ACHN (cell line): ENCODE measurements at regions not wholly inside any gene's neighbourhood (a gene's known extent, or its start where the extent isn't known, plus 50 kb on each side); places are given as distances from the start of the nearest gene placed in this dataset.

Experiments
- DNase-seq: peaks from one replicate; pipeline ENCODE4 v3.0.0-alpha.2; 2015
- in situ Hi-C: cut with HindIII; loops from 2 replicates; pipeline ENCODE4 v1.10.0; 2017; ENCODE audit warnings: low sequenced_read_pairs, low pct_ligation_motif_present, low pct_unique_long_range_greater_than_20kb

DNA sequence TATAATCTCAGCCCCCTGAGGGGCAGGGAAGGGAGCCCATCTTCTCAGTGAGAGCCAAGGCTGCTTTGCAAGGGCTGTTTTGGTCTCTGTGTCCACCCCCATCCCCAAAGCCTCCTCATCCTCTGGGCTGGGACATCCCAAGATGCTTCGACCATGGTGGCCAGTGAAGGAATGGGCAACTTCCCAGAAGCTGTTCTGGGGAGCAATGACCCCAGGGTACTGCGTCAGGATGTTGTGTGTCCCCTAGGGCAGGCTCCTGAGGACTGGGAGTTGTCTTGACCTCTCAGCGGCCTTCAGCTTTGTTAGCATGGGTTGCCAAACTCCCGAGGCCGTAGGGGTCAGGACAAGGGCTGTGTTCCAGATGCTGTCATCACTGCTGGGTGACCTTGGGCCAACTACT, 238.4 kb upstream of the POU3F1 start:
- DNase-seq, result no peak
- in situ Hi-C loops, result no loop called here

DNA sequence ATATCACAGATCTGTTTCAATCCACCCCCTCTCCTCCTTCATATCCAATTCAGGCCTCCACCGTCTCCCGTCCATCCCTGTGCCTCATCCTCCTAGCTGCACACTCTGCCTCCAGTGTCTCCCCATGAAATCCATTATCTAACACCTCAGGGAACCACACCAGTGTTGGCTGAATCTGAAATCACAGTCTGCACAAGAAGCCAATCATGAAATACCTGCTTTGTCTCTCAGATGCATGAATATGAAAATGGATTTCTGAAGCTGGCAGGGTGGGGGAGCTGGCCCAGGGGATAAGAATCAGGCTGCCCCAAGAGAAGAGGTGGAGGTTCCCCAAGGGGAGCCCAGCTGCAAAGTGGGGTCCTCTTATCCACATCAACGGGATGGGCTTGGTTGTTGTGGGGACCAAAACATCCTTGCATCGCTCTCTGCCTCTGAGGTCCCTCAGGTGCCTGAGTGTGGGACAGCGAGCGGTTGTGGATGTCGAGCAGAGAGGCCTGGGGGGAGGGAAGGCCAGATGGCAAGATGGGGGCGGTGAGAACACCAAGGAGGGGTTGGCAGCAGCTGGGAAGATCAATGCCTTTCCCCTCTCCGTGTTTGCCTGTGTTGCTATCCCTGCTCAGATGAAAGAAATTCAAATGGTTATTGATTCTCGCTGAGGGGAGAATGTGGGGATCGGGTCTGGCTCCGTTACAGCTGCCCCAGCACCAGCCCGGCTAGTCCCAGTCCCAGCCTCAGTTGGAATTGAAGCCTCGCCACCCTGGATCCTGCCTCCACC, 237.3 kb upstream of the POU3F1 start:
- DNase-seq, result no peak
- in situ Hi-C loops, result no loop called here

DNA sequence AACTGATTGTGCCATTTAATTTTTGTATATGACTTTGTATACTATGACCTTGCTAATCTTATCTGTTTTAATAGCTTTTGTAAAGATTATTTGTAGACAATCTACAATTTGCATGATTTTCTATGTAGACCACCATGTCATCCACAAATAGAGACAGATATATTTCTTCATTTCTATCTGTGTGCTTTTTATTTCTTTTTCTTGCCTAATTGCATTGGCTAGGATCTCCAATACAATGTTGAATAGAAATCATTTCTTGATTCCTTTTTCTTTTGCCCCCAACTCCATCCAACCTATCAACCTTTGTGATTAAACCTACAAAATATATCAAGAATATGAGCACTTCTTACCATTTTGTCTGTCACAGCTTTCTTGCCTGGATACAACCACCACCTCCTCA, 232.6 kb upstream of the POU3F1 start:
- DNase-seq, result no peak
- in situ Hi-C loops, result no loop called here

DNA sequence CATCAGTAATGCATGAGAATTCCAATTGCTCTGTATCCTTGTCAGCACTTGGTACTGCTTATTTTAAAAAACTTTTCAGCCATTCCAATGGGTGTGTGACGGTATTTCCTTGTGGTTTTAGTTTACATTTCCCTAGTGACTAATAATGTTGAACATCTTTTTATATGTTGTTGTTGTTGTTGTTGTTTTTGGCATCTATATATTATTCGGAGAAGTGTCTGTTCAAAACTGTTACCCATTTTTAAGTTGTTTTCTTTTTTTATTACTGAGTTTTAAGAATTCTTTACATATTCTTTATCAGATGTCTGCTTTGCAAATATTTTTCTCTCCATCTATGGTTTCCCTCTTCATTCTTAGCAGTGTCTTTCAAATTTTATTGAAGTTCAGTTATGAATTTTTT, 231.1 kb upstream of the POU3F1 start:
- in situ Hi-C loops, result no loop called here
- no peak for DNase-seq

DNA sequence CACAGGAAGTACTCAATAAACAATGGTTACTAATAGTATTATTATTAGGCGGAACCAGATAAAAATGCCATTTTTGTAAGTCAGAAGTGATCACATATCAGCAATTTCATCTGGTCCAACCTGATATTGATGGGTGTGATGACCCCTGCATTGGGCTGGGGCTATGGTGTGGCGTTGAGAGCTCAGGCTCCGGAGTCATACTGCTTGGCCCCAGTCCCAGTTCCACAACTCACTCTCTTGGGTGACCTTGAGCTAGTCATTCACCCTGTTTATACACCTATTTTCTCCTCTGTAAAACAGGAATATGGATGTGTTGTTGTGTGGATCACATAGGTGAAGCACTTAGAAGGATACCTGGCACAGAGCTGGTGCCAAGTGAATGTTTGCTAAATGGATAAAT, 229.4 kb upstream of the POU3F1 start:
- no peak for DNase-seq
- in situ Hi-C loops, result no loop called here

DNA sequence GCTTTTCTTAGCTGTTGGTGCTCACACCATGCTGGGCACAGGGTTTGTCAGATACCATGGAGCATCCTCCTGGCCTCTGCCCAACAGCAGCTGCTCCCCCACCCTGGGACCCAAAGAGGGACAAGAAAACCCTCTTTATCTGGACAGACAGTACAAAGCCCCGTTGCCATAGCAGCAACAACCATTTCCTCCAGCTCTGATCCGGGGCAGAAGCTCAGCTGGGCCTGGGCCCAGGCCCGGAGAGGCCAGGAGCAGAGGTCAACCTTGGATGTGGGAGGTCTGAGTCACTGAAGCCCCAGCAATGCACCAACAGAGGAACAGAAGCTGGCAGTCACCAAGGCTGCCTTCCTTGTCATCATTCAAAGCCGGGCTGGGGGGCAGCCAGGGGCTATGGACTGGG, 228.4 kb upstream of the POU3F1 start:
- DNase-seq, result no peak
- in situ Hi-C loops, result no loop called here

DNA sequence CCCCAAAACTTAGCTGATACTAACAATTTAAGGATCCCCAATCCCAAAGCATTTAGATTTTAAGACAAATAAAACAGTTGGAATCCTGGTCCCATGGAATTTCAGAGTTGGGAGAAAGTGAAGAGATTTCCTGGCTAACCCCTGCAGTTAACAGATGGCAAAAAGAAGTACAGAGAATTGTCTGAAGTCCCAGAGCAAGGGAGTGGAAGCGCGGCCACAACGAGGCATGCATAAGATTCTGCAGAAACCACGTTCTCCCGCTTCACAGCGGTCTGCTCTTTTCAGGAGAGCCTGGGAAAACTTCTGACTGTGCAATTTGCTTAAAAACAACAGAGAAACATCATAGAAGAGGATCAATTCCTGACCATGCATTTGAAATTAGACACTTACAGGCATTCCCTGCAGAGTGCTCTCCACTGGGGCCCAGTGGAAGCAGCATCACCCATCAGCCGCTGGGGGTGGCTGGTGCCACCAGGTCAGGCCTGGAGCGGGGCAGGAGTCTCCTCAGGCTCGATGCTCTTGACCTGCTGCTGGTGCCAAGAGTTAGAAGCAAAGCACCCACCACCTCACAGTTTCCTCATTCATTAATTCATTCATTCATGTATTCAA, 226.7 kb upstream of the POU3F1 start:
- DNase-seq, result no peak
- in situ Hi-C loops, result no loop called here

DNA sequence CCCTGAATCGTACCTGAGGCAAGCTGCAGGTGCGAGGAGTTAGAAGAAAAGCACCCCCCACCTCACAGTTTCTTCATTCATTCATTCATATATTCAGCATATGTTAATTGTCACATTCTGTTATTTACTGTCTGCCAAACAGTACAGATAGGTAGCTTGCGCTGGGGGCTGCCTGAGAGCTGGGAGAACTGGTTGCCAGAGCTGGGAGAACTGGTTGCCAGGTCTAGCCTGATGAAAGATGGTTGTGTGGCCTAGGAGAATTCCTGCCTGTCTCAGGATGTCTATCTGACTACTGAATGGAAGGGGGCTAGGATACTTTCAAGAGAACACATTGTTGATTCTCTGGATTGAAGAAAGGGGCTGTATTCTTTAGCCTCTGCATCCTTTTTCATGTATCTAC, 225.9 kb upstream of the POU3F1 start:
- in situ Hi-C loops, result no loop called here
- no peak for DNase-seq

DNA sequence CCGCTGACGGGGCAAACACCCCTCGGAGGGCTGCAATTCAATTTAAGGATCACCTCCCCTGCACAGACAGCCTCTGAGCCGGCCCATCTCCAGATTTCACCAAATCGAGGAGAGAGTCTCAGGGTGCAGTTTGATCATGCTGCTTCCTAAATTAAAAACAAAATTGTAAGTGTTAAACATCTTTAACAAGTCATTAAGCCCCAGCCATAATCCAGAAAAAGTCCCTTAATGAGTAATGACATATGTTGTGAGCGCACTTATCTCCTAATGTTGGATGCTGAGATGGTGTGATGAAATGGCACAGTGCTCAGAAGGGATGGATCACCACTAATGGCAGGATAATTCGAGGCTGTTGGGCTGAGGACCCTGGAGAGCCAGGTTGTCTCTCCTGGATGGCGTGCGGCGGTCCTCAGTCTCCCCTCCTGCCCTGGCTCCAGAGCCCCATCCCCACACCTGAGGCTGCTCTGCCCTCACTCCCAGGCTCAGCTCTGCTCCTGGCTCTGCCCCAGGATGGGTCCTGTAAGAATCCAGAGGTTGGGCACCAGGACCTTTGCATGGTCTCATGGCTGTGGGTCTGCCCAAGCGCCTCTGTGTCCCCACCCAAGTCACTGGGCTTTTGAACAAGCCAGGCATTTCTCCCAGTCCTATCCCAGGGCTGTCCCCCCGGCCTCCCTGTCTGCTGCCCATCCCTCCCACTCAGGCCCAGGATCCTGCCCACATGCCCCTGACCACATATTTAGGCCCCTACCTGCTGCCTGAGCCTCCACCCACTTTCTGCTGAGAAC, 224.4 kb upstream of the POU3F1 start:
- in situ Hi-C loops, result no loop called here
- DNase-seq, result no peak

DNA sequence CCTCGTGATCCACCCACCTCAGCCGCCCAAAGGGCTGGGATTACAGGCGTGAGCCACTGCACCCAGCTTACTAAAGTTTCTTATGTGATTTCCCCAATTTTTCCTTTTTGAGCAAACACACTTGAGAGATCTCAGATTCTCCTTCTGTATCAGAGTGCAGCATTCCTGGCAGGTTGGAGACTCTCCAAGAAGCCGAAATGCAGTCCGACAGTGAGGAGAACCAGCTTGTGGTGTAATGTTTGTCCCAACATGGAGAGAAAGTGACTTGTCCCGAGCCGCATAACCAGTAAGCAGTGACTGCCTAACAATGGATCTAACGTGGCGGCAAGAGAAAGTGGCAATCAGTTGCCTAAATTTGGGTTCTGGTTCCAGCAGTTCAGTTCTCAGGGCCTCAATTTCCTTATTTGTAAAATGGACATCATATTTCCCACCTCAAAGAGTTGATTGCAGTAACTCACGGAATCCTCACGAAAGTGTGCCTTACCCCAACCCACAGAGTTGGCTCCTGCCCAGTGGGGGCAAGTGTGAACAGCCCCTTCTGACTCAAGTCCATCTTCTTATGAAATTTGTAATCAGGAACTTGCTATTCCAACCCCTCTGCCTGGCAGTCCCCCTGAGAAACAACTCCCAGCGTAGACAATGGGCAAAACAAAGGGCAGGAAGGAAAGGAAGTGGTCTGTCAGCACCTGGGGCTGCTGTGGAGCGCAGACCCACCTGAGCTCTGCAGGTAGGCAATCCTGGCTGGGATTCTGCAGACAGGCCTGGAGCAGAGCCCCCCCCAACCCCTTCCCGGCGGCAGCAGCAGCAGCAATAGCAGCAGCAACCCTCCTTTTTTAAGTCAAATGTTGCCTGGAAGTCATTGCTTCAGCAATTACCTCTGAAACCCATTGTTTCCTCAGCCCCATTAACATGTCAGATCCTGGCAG, 223.6 kb upstream of the POU3F1 start:
- in situ Hi-C loops, result no loop called here
- DNase-seq, result no peak

DNA sequence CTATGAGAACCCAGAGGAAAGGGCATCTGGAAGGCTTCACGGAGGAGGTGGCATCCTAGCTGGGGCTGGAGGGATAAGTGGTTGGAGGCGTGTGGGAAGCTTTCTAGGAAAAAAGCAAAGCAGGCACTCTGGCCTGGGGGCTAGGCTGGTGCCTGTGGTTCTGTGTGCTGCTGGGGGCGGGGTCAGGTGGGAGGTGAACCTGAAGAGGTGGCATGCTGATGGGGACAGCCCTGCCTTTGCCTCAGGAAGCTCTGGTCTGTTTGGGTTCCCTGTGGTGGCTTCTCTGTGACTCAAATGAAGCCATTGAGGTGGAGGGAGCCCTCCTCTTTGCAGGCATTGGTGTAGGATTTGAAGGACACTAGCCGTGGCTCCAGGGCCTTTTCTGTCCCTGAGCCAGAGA, 221.6 kb upstream of the POU3F1 start:
- DNase-seq, result no peak
- in situ Hi-C loops, result no loop called here

DNA sequence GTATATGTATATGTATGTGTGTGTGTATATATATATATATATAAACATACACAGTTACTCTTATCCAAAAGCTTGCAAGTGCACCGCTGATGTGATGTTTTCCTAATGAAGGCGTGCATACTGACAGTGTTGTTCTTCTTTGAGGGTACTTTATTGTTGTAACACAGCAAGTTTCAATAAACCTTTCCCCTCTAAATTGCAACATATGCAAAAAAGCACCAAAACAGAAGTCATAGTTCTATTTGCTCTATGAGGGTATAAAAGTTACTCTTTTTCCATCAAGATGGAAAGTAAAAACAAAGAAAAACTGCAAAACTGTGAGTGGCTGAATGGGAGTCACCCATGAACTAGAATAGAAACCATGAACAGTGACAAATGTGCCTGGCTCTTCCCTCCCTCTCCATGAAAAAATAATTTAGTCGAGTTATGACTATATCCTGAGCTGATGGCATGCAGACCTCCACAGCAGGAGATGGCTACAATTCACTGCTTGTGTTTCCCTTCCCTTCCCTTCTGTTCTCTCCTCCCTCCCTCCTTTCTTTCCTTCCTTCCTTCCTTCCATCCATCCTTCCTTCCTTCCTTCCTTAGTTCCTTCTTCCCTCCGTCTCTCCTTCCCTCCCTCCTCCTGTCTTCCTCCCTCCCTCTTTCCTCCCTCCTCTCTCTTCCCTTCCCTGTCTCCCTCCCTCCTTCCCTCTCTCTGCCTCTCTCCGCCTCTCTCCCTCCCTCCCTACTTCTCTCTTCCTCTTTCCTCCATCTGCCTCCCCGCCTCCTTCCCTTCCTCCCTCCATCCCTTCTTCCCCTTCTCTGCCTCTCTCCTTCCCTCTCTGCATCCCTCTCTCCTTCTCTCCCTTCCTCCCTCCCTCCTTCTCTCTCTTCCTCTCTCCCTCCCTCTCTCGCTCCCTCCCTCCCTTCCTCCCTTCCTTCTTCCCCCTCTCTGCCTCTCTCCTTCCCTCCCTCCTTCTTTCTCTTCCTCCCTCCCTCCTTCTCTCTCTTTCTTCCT, 220.7 kb upstream of the POU3F1 start:
- DNase-seq, result no peak
- in situ Hi-C loops, result no loop called here

DNA sequence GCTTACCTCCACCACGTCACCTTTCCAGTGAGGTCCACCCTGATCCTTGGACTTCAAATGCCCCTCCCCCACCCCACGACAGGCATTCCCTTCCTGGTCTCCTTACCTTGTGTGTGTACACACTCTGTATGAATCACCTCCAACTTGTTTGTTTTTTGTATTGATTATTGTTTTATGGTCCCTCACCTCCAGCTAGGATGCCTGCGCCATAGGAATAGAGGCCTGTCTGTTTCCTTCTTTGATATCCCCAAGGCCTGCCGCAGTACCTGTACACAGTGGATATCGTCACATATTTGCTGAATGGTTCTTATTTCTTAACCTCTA, 219.6 kb upstream of the POU3F1 start:
- DNase-seq, result no peak
- in situ Hi-C loops, result no loop called here

DNA sequence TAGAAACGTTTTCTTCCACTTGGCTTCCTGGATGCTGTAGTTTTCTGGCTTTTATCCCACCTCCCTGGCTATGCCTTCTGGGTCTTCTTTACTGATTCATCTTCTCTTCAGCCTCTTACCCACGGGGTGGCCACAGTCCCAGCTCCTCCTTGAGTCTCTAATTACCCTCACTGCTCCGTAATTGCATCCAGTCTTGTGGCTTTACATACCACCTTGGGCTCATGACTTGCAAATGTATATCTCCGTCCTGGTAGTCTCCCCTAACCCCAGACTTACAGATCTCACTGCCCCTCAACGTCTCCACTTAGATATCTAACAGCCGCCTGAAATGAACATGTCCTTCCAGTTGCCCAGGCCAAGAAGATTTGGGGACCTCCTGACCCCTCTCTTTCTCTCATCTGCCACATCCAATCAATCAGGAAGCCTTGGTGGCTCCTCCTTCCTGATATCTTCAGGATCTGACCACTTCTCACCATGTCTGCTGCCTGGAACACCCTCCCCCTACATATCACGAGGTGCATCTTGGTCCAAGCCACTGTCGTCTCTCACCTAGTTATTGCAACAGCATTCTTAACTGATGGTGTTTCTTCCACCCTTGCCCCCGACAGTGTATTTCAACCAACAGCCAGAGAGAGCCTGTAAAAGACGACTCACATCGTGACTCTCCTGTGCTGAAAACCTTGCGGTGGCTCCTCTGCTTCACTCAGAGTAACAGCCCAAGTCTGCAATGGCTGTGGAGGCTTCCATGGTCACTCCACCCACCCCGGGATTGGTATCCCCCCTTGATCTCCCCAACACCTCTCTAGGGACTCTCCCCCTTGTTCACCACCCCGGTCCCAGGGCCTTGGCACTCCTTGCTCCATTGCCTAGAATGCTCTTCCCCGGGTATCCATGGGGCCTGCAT, 219.0 kb upstream of the POU3F1 start:
- in situ Hi-C loops, result no loop called here

DNA sequence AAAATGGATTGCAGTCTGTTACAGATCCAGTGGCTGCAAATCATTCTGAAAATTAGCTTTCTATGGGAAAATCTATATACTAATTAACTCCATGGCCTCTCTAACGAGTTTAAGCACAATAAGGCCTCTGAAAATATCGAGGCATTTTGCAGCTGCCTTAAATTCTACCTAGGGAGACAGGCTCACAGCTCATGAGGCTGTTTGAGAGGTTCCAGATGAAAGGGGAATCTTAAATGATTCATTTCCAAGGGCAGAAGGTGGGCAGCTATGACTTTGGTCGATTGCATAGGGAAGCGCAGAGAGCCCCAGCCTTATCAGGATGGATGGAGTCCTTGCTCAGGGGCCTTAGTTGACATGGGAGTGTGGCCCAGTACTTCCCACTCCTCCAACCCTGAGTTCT, 216.8 kb upstream of the POU3F1 start:
- no peak for DNase-seq
- in situ Hi-C loops, result no loop called here

More for the DNA sequence above, 219.0 kb upstream of the POU3F1 start:
- DNase-seq, result no peak

DNA sequence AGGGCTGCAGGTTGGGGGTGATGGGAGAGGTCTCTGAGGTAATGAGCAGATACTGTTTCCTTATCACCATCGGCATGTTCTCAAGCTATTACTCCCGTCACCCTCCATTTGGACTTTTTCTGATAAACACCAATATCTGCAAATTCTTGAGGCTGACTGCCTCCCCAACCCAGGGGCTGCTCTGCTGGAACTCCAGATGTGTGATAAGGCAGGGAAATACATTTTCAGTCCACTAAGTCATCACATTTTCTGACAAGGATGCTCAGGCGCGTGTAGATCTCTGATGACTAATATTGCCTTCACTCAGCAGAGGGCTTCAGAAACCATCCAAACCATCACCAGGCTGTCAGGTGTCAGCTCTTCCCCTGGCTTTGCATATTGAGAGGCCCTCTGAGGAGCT, 215.0 kb upstream of the POU3F1 start:
- in situ Hi-C loops, result no loop called here
- no peak for DNase-seq

DNA sequence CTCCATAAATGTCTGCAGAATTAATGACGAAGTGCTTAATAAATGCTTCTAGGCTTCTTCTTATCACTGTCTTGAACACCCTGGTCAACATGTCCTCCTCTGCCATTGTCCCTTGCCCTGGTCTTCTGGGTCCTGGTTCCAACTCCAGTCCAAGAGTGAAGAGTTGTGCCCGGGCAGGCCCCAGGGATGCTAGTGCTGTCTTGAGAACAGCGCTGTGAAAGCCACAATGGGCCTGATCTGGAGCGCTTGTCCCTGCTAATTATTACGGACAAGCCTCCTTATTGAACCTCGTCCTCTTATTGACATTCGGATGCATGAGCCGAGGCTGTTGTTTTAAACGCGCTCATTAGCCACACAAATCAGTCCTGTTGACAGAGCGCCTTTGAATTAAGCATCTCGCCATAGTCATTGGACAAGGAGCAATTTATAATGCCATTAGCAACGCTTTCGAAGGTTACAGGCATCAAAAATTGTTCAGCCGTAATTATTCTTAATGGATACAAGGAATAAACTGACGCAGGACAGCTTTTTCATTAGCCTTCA, 211.6 kb upstream of the POU3F1 start:
- in situ Hi-C loops, result no loop called here
- DNase-seq, result no peak
